IMR-90 (cell line): ENCODE measurements at regions not wholly inside any gene's neighbourhood (a gene's known extent, or its start where the extent isn't known, plus 50 kb on each side); places are given as distances from the start of the nearest gene placed in this dataset.

Experiments
- ATAC-seq: fragments of 200-7000 bp; cut with Tn5 transposase; 2 replicates; pipeline ENCODE4 v1.9.1; 2020; ENCODE audit warnings: low read depth, mild to moderate bottlenecking, moderate library complexity
- BruUV-seq: library from RNA; stranded (reverse); fragments of 400-500 nt; replicated peaks from 2 replicates; lab custom pipeline; 2021; lab: Mats Ljungman, UMichigan
- CTCF ChIA-PET: fragments of 300-600 bp; formaldehyde crosslinking; extraction: SDS; loops from one replicate; lab custom pipeline; 2021; ENCODE audit warnings: antibody characterized with exemption; lab: Yijun Ruan, JAX
- POLR2A ChIA-PET: fragments of 300-600 bp; sonication (Branson Sonifier 250); formaldehyde crosslinking; loops from one replicate; lab custom pipeline; 2022; ENCODE audit warnings: antibody characterized with exemption; ENCODE audit not compliant: unreplicated experiment; lab: Charles Lee
- DNase-seq: peaks from one replicate; pipeline ENCODE4 v3.0.0; 2013
- H2AFZ ChIP-seq: replicated peaks from 2 replicates; pipeline ENCODE3; 2013; ENCODE audit warnings: low read length, mild to moderate bottlenecking; ENCODE audit not compliant: poor library complexity
- H2AK5ac ChIP-seq: 2 replicates; pipeline ENCODE4 v1.6.1; 2013; ENCODE audit warnings: low read depth, low read length, inconsistent platforms
- H2AK9ac ChIP-seq: replicated peaks from 2 replicates; pipeline ENCODE3; 2013; ENCODE audit warnings: mild to moderate bottlenecking, low read depth, low read length, moderate library complexity; ENCODE audit not compliant: poor library complexity
- H2BK120ac ChIP-seq: 2 replicates; pipeline ENCODE4 v1.6.1; 2013; ENCODE audit warnings: low read depth, low read length, inconsistent platforms
- H2BK15ac ChIP-seq: 3 replicates; pipeline ENCODE4 v1.6.1; 2013; ENCODE audit warnings: low read depth, low read length, inconsistent platforms
- H2BK20ac ChIP-seq: 2 replicates; pipeline ENCODE4 v1.6.1; 2013; ENCODE audit warnings: low read depth, mild to moderate bottlenecking, inconsistent platforms, low read length, moderate library complexity
- H2BK5ac ChIP-seq: 2 replicates; pipeline ENCODE4 v1.6.1; 2013; ENCODE audit warnings: mild to moderate bottlenecking, low read depth, low read length, inconsistent platforms; ENCODE audit not compliant: poor library complexity, severe bottlenecking
- H3K14ac ChIP-seq: replicated peaks from 2 replicates; pipeline ENCODE4 v1.6.1; 2013; ENCODE audit warnings: low read depth, low read length, inconsistent platforms
- H3K18ac ChIP-seq: 2 replicates; pipeline ENCODE4 v1.6.1; 2013; ENCODE audit warnings: low read depth, low read length, control low read depth
- H3K23ac ChIP-seq: 2 replicates; pipeline ENCODE4 v1.6.1; 2013; ENCODE audit warnings: low read depth, low read length, inconsistent platforms
- H3K27ac ChIP-seq: 2 replicates; pipeline ENCODE4 v1.5.1; 2013; ENCODE audit warnings: mild to moderate bottlenecking, control low read depth, low read length; ENCODE audit not compliant: insufficient read depth
- H3K27me3 ChIP-seq: 2 replicates; pipeline ENCODE4 v1.6.1; 2013; ENCODE audit warnings: low read length; ENCODE audit not compliant: control insufficient read depth, insufficient read depth
- H3K36me3 ChIP-seq: 2 replicates; pipeline ENCODE4 v1.6.1; 2013; ENCODE audit warnings: low read length, mixed read lengths; ENCODE audit not compliant: control insufficient read depth, insufficient read depth
- H3K4ac ChIP-seq: 2 replicates; pipeline ENCODE4 v1.6.1; 2013; ENCODE audit warnings: low read depth, low read length, inconsistent platforms
- H3K4me1 ChIP-seq: 2 replicates; pipeline ENCODE4 v1.6.1; 2013; ENCODE audit warnings: low read length, mixed read lengths; ENCODE audit not compliant: control insufficient read depth, insufficient read depth
- H3K4me2 ChIP-seq: 2 replicates; pipeline ENCODE4 v1.6.1; 2013; ENCODE audit warnings: low read depth, mild to moderate bottlenecking, control low read depth, low read length, moderate library complexity
- H3K4me3 ChIP-seq: 2 replicates; pipeline ENCODE4 v1.5.1; 2013; ENCODE audit warnings: low read depth, mild to moderate bottlenecking, control low read depth, low read length, moderate library complexity; ENCODE audit not compliant: insufficient read depth
- H3K56ac ChIP-seq: 2 replicates; pipeline ENCODE4 v1.6.1; 2013; ENCODE audit warnings: low read length, inconsistent platforms; ENCODE audit not compliant: insufficient read depth; ENCODE audit errors: extremely low read depth
- H3K79me1 ChIP-seq, 2 experiments: 2 replicates each; pipeline ENCODE4 v1.6.1; 2013; ENCODE audit warnings: low read length in 2 of 2, inconsistent platforms in 1 of 2, low read depth in 1 of 2
- H3K9ac ChIP-seq: 2 replicates; pipeline ENCODE4 v1.6.1; 2013; ENCODE audit warnings: low read depth, low read length, control low read depth
- H3K9me1 ChIP-seq: 2 replicates; pipeline ENCODE4 v1.6.1; 2013; ENCODE audit warnings: low read length, inconsistent platforms; ENCODE audit not compliant: insufficient read depth
- H3K9me3 ChIP-seq: 2 replicates; pipeline ENCODE4 v1.6.1; 2013; ENCODE audit warnings: low read length; ENCODE audit not compliant: control insufficient read depth, insufficient read depth
- H4K20me1 ChIP-seq: 2 replicates; pipeline ENCODE4 v1.6.1; 2013; ENCODE audit warnings: low read length, inconsistent platforms; ENCODE audit not compliant: insufficient read depth
- H4K5ac ChIP-seq: 2 replicates; pipeline ENCODE4 v1.6.1; 2013; ENCODE audit warnings: mild to moderate bottlenecking, low read depth, low read length, control low read depth
- H4K8ac ChIP-seq, 2 experiments: 2 replicates each; pipeline ENCODE4 v1.6.1; 2013; ENCODE audit warnings: low read depth in 2 of 2, low read length in 2 of 2, control low read depth in 1 of 2, inconsistent platforms in 1 of 2
- H4K91ac ChIP-seq: 2 replicates; pipeline ENCODE4 v1.6.1; 2013; ENCODE audit warnings: low read depth, low read length, inconsistent platforms; ENCODE audit not compliant: insufficient read depth
- MAFK ChIP-seq: IDR thresholded peaks from 2 replicates; pipeline ENCODE4 v1.6.1; 2012; ENCODE audit warnings: low read depth, low read length, improper control_type of control experiment
- WGBS, 2 experiments: methylation state at CpG; one replicate each; pipeline versions ENCODE4 v1.1.5 to v1.1.7; 2013; ENCODE audit warnings: missing lambda C conversion rate in 2 of 2; ENCODE audit not compliant: insufficient read length in 1 of 2; ENCODE audit errors: extremely low coverage in 2 of 2; 5-methylcytosine and 5-hydroxymethylcytosine counted together
- dilution Hi-C: fragments of 300-500 bp; cut with HindIII; formaldehyde crosslinking; loops from one replicate; pipeline ENCODE4 v1.14.3; 2018; ENCODE audit warnings: low sequenced_read_pairs; ENCODE audit not compliant: unreplicated experiment
- in situ Hi-C: fragments of 300-500 bp; cut with MboI; formaldehyde crosslinking; loops from 3 replicates; pipeline ENCODE4 v1.14.3; 2019; ENCODE audit warnings: low sequenced_read_pairs, inconsistent platforms, mixed read lengths
- intact Hi-C: fragments of 100-400 bp; cut with micrococcal nuclease; formaldehyde crosslinking; loops from 2 replicates; pipeline ENCODE4 v1.10.0; 2022
- TF ChIP-seq, protein P1 (sequence below): fragments of 150-350 bp; IDR thresholded peaks from 2 replicates; pipeline ENCODE4 v1.6.1; 2016; ENCODE audit warnings: low read depth, mild to moderate bottlenecking, low read length, moderate library complexity, borderline replicate concordance

DNA sequence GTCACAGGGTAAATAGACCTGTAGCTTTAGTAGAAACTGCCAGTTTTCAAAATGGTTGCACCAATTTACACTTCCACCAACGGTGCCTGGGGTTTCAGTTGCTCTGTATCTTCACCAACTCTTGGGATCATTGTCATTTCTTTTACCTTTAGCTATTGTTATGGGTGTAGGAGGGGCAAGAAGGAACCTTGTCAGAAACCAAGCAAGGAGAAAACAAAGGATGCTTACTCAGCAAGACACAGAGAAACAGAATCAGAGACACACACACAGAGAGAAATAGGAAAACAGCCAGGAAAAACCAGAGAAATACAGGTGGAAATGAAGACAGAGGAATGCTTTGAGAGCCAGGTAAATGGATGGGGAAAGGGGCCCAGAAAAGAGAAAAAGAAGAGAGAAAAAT lies 367.6 kb downstream of the MIAT start:
- no peaks in the 10 kb centered on the region for H4K20me1 ChIP-seq
- DNase-seq (no peak), ATAC-seq (no peak)
- in situ Hi-C loops: no loop called here
- peaks cover 16% of the 10 kb centered on the region for H3K27me3 ChIP-seq
- H3K9ac ChIP-seq: no peak overlapping the region
- H3K4me1 ChIP-seq: no peaks in the 10 kb centered on the region
- no CpG with 5 or more reads among the region's 1 CpG for WGBS, 2 experiments
- no peaks in the 10 kb centered on the region for H3K36me3 ChIP-seq
- no peak overlapping the region for H3K18ac ChIP-seq
- TF ChIP-seq, protein P1, sequence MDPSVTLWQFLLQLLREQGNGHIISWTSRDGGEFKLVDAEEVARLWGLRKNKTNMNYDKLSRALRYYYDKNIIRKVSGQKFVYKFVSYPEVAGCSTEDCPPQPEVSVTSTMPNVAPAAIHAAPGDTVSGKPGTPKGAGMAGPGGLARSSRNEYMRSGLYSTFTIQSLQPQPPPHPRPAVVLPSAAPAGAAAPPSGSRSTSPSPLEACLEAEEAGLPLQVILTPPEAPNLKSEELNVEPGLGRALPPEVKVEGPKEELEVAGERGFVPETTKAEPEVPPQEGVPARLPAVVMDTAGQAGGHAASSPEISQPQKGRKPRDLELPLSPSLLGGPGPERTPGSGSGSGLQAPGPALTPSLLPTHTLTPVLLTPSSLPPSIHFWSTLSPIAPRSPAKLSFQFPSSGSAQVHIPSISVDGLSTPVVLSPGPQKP: no peak
- peak; percentile 48; the same call in 1 of the 2 replicates for TF ChIP-seq MAFK
- H2BK20ac ChIP-seq: no peak overlapping the region
- no peak overlapping the region for H3K14ac ChIP-seq
- intact Hi-C loops: no loop called here
- H3K9me1 ChIP-seq: no peaks in the 10 kb centered on the region
- no peak overlapping the region for H4K8ac ChIP-seq
- H3K56ac ChIP-seq: no peak overlapping the region
- dilution Hi-C loops: no loop called here
- H3K23ac ChIP-seq: no peak overlapping the region
- CTCF ChIA-PET: no interaction called here
- no peak overlapping the region for H2BK5ac ChIP-seq
- no peak overlapping the region for H2AK5ac ChIP-seq
- H3K9me3 ChIP-seq: no peaks in the 10 kb centered on the region
- H3K79me1 ChIP-seq: no peaks in the 10 kb centered on the region
- no TSS peak for BruUV-seq
- H2BK15ac ChIP-seq: no peak overlapping the region
- H3K4me2 ChIP-seq: no peak overlapping the region
- no peak overlapping the region for H4K5ac ChIP-seq
- H2AK9ac ChIP-seq: no peak overlapping the region
- H3K27ac ChIP-seq: no peak overlapping the region
- H2AFZ ChIP-seq: no peak overlapping the region
- no peak overlapping the region for H2BK120ac ChIP-seq
- POLR2A ChIA-PET: no interaction called here
- H3K4me3 ChIP-seq: no peak overlapping the region
- no peak overlapping the region for H4K91ac ChIP-seq
- no peak overlapping the region for H3K4ac ChIP-seq
